ENCODE measurements at regions not wholly inside any gene's neighbourhood (a gene's known extent, or its start where the extent isn't known, plus 50 kb on each side); places are given as distances from the start of the nearest gene placed in this dataset.
A peak's percentile ranks its signal among the peaks of the same experiment; 100 is the strongest.
"Not testable (repeated sequence)": the region's sequence is repeated elsewhere in the genome, so short reads cannot be mapped to it uniquely, and the experiment has no call there.

GRCh38 chr12:33323823-33324222 is 115.8 kb downstream of the SYT10 start:
- no peak for DNase-seq (ENCODE audit: low spot score)

GRCh38 chr12:33322519-33322918 is 117.1 kb downstream of the SYT10 start:
- no peak for DNase-seq (ENCODE audit: low spot score)

- no peak for DNase-seq (ENCODE audit: low spot score)
Measured at GRCh38 chr12:33317746-33318145, 121.9 kb downstream of the SYT10 start.

DNA sequence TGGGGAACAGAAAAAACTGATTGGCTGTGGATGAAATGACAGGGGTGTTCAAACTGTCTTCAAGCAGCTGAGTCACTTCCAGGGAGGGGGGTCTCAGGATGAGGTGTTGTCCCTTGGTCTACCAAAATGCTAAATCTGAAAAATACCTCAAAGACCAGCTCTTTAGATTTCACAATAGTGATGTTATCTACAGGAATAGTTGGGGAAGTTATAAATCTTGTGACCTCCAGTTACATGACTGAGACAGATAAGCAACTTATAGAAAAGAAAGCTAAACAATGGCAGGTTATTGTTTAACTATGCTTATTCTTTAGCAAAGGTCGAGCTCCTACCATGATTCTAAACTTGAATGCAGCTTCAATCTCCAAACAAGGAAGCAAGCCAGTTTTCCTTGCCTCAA is 125.4 kb downstream of the SYT10 start:
- DNase-seq (ENCODE audit: low spot score) = no peak

DNA sequence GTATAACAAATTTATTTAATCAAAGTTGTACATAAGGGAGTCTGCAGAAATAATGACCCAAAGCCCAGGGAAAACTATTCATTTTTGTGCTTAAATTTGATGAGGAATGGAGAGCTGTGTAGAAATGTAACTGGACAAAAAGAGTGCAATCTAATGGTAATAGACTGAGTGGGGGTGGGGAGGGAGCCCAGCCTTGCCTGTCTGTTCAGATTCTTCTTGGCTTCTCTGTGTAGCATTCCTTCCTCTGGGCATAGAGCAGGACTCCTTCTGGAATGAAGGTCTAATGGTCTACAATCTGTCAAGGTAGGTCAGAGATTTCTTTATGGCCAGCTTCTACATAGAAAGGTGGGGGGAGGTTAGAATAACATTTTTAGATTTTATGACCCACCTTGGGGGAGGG is 126.1 kb downstream of the SYT10 start:
- DNase-seq (ENCODE audit: low spot score) = no peak

GRCh38 chr12:33310471-33310870 is 129.1 kb downstream of the SYT10 start:
- no peak for DNase-seq (ENCODE audit: low spot score)

- DNase-seq (ENCODE audit: low spot score) = no peak
Measured at GRCh38 chr12:33304176-33304575, 135.4 kb downstream of the SYT10 start.

DNA sequence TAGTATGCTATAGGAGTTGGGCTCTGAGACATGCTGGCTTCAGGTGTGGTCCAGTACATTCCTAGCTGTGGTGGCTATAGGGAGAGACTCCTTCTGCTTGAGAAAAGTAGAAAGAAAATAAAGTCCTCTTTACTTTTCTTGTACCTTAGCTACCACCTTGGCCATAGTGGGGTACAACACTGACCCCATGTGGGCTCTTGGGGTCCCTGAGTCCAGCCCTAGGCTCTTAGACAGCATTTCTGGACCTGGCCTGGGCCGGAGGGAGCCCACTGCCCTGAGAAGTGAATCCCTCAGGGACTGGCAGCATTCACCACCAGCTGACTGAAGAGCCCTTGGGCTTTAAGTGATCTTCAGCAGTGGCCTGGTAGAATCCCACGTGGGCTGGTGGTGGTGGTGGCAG is 143.1 kb downstream of the SYT10 start:
- no peak for DNase-seq (ENCODE audit: low spot score)

- DNase-seq (ENCODE audit: low spot score) = no peak
Measured at GRCh38 chr12:33290703-33291102, 148.9 kb downstream of the SYT10 start.

DNA sequence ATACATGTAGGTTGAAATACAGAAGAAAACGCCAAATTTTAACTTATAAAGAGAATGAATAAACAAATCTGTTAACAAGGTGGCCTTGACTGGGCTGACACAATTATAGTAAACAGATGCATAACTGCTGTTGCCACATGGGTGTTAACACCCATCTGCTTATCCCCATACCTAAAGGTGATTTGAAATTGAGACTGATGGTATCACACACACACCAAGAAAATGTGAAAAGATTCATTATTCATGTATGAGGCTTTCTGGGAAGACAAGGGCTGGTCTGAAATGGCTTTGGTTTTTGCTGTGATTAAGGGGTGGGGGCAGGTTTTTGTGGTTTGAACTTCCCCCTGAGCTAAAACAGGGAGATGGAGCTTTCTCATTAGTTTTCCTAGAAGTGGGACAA is 156.6 kb downstream of the SYT10 start:
- DNase-seq (ENCODE audit: low spot score) = no peak

- no peak for DNase-seq (ENCODE audit: low spot score)
Measured at GRCh38 chr12:33277376-33277775, 162.2 kb downstream of the SYT10 start.

DNA sequence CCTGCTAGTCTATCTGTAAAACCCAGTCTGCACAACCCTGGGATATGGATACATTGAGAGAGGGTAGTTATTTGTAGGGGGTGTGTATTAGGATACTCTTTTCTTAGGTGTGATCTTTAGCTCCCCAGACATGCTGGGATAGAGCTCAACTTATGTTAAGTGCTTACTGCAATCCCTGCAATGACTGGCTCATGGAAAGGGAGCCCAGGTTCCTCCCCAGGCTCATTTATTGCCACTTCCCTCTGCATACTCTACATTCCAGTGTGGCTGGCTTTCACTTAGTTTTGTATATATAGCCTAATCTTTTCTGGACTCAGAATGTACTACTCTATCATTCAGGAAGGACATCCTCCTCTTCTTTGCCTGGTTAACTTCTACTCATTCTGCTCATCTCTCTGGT is 172.0 kb downstream of the SYT10 start:
- no peak for DNase-seq (ENCODE audit: low spot score)

DNA sequence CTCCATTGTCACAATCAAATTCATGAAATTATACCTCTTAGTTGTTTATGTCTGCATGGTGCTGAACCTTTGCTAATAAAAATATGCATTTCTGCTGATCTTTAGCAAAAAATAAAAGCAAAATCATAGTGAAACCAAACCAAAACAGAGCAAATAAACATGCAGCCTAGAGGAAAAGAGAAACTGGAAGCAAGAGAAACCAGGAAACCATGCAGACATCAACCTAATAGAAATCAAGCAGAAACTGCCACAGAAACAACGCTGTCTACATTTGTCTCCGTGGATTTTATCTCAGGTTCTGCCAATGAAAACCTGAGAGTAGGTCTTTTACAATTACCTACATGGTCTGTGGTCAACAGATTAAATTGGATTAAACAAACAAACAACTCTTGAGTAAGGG is 173.7 kb downstream of the SYT10 start:
- no peak for DNase-seq (ENCODE audit: low spot score)

DNA sequence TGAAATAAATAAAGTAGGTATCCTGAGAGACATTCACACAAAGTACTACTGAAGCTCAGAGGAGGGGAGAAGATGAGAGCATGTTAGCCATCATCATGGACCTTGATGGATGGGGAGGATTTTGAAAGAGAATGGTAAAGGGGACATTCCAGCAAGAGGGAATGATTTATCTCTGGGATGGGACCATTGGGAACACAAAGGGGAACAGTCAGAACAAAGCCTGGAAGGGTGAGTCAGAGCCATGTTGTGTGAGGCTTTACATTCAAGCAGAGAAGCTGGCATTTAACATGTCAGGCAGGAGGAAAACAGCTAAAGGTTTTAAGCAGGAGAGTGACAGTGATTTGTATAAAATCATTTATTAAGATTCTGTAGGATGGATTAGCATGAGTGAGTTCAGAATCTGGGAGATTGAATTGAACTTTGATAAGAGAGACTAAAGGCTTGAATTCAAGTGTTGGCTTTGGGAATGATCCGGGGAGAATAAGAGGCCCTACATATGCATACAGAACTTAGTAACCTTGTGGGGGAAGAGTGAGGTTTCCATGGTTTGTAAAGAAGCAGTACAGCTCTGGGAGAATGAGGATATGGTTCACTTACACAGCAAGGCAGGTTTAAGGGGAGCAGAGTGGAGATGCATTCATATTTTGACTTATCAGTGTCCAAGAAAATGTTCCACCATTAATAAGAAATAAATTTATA is 174.4 kb downstream of the SYT10 start:
- no peak for DNase-seq (ENCODE audit: low spot score)

DNA sequence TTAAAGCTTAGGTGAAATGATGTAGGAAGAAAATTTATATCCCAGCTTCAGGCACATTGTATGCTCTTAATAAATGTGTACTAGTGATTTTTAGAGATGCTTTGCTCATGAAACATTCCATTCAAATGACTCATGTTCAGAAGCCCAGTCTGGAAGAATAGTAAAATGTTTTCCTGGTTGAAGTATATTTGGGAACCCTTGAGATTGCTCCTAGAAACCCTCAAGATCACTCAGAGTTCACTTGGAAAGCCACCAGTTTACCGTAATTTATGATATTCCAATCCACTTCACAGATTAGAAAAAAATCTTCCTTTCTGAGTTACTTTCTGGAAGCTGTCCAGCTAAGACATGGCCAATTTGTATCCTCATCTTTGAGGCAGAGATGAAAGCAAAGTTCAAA is 186.4 kb downstream of the SYT10 start:
- DNase-seq (ENCODE audit: low spot score) = peak; percentile 88

DNA sequence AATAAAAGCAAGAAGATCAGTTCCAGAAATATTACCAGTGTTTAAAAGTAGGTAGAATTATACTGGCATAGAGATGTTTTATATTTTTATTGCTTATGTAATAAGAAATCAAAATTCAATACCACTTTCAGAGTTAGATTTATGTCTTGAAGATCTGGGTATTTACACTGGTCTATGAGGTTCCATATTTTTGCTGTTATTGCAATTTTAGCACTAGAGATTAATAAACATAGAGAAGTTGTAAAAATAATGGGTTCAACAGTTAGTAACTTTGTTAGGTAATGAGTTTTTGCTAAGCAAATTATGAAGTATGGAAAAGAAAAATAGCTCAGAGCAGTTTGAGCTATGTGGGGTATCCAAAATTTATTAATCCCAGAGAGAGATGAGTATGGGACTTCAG is 188.1 kb downstream of the SYT10 start:
- no peak for DNase-seq (ENCODE audit: low spot score)

GRCh38 chr12:33248364-33248763 is 191.3 kb downstream of the SYT10 start:
- no peak for DNase-seq (ENCODE audit: low spot score)

GRCh38 chr12:33247625-33248024 is 192.0 kb downstream of the SYT10 start:
- no peak for DNase-seq (ENCODE audit: low spot score)

GRCh38 chr12:33245434-33245833 is 194.2 kb downstream of the SYT10 start:
- peak; percentile 93 for DNase-seq (ENCODE audit: low spot score)

DNA sequence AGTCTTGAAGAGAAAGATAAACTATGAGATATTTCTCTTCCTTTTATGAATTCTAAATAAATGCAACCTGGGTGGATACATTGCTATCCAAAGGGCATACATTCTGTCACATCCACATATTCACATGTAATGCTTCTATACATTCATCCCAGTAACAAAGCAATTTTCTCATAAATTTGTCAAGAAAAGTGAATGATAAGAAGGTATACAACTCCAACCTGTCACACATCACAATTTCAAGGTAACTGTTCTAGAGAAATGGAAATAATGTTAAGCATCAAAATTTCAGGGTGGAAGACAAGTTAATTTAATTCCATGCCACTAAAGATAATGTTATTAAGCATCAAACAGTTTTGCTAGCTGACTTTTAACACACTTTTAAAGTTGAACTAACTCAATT is 212.9 kb downstream of the SYT10 start:
- DNase-seq (ENCODE audit: low spot score) = no peak

GRCh38 chr12:33223956-33224355 is 215.7 kb downstream of the SYT10 start:
- DNase-seq (ENCODE audit: low spot score) = no peak

DNA sequence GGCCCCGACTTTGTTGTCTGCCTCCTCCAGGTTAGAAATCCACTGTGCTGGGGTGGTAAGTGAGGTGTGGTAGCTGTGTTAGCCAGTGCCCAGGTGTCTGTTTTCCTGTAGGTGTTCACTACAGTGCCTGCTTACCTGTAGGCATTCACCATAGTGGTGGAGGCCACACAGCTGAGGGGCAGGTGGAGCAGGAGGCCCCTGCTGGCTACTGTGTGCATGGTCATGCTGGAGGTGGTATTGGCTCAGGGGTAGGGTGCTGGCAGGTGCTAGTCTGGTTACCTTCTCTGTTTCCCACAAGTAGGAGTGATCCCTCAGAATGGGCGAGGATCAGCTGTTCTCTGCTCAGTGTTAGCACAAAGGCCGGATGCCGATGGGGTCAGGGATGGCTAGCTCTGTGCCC is 217.3 kb downstream of the SYT10 start:
- no peak for DNase-seq (ENCODE audit: low spot score)

GRCh38 chr12:33205981-33206380 is 233.6 kb downstream of the SYT10 start:
- peak; percentile 64 for DNase-seq (ENCODE audit: low spot score)

GRCh38 chr12:33194389-33194788 is 245.2 kb downstream of the SYT10 start:
- DNase-seq (ENCODE audit: low spot score) = not testable (repeated sequence)

Data from umbilical cord (tissue), 1 donor.